Esophagus muscularis mucosa (tissue), 4 donors: ENCODE measurements at regions not wholly inside any gene's neighbourhood (a gene's known extent, or its start where the extent isn't known, plus 50 kb on each side); places are given as distances from the start of the nearest gene placed in this dataset.

ENCODE experiments used
- EP300 ChIP-seq: sonication (generic); formaldehyde crosslinking; IDR thresholded peaks from one replicate; pipeline ENCODE4 v1.6.1; 2017; ENCODE audit warnings: antibody characterized with exemption
- POLR2A ChIP-seq: fragments of 450-650 bp; IDR thresholded peaks from one replicate; pipeline ENCODE4 v1.6.1; 2017; ENCODE audit warnings: antibody characterized with exemption, moderate library complexity, mild to moderate bottlenecking, low read depth
- POLR2AphosphoS5 ChIP-seq, 2 donors: sonication (generic); formaldehyde crosslinking; IDR thresholded peaks; one replicate each; pipeline ENCODE4 v1.6.1; 2017; ENCODE audit warnings: antibody characterized with exemption in 2 of 2
- TF ChIP-seq, protein P1 (sequence below), 3 experiments: fragments of 200-600 bp in 2 of 3; fragments of 450-650 bp in 1 of 3; sonication (generic) in 2 of 3; IDR thresholded peaks; one replicate each; pipeline ENCODE4 v1.5.1; 2017 to 2019; ENCODE audit warnings: antibody characterized with exemption in 3 of 3, mild to moderate bottlenecking in 2 of 3, moderate library complexity in 1 of 3

- TF ChIP-seq, protein P1, sequence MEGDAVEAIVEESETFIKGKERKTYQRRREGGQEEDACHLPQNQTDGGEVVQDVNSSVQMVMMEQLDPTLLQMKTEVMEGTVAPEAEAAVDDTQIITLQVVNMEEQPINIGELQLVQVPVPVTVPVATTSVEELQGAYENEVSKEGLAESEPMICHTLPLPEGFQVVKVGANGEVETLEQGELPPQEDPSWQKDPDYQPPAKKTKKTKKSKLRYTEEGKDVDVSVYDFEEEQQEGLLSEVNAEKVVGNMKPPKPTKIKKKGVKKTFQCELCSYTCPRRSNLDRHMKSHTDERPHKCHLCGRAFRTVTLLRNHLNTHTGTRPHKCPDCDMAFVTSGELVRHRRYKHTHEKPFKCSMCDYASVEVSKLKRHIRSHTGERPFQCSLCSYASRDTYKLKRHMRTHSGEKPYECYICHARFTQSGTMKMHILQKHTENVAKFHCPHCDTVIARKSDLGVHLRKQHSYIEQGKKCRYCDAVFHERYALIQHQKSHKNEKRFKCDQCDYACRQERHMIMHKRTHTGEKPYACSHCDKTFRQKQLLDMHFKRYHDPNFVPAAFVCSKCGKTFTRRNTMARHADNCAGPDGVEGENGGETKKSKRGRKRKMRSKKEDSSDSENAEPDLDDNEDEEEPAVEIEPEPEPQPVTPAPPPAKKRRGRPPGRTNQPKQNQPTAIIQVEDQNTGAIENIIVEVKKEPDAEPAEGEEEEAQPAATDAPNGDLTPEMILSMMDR (IDR thresholded peaks at IDR 0.05), result no peak
- TF ChIP-seq POLR2AphosphoS5 (IDR thresholded peaks at IDR 0.05), result no peak
- TF ChIP-seq POLR2A, result no peak
- no peak for TF ChIP-seq EP300
Observed at GRCh38 chr7:18125476-18125875, 97.8 kb upstream of the PRPS1L1 start.
